Dendritic cell treated with granulocyte-macrophage colony-stimulating factor and Interleukin-4, amounts not matched to agents 40 ng/mL and 50 ng/mL, for 4 days (primary cell): ENCODE measurements at regions not wholly inside any gene's neighbourhood (a gene's known extent, or its start where the extent isn't known, plus 50 kb on each side); places are given as distances from the start of the nearest gene placed in this dataset.

ENCODE experiments used
- H3K27ac Mint-ChIP-seq: one replicate; pipeline ENCODE4 v1.8.0; 2022; ENCODE audit warnings: mild to moderate bottlenecking, mixed read lengths
- H3K27me3 Mint-ChIP-seq: one replicate; pipeline ENCODE4 v1.8.0; 2022; ENCODE audit warnings: mild to moderate bottlenecking, mixed read lengths
- H3K36me3 Mint-ChIP-seq: one replicate; pipeline ENCODE4 v1.8.0; 2022; ENCODE audit warnings: low read depth, mixed read lengths
- H3K4me1 Mint-ChIP-seq: one replicate; pipeline ENCODE4 v1.8.0; 2022; ENCODE audit warnings: low read depth, mixed read lengths
- H3K4me3 Mint-ChIP-seq: one replicate; pipeline ENCODE4 v1.8.0; 2022; ENCODE audit warnings: mild to moderate bottlenecking, moderate library complexity, mixed read lengths
- H3K9me3 Mint-ChIP-seq: one replicate; pipeline ENCODE4 v1.8.0; 2022; ENCODE audit warnings: mixed read lengths
- intact Hi-C: fragments of 100-400 bp; cut with micrococcal nuclease; formaldehyde crosslinking; loops from one replicate; pipeline ENCODE4 v1.15.0; 2022

DNA sequence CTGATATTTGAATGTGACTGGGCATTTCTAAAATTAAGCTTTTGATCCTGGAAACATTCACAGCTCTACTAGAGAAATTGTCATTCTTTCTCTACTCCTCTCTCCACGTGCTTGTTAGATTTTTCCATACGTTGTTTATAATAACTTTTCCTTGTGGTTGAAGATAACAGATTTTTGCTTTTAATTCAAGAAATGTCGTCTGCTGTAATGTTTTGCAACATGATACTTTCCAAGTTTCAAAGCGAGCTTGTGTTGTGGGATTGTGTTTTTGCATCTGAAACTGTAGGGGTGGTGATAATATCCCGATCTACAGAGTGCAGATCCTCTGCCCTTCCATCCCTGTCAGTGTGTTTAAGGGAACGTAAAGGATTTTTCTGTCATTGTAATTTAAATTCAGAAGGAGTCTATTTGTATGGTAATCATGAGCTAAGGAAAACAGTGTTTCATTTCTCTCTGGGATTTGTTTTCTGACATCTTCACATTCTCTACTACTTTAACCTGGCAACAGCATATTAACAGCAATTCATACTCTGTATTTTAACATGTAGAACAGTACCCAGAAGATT, 321.4 kb downstream of the FAT3 start:
- no peaks in the 10 kb centered on the region for H3K36me3 Mint-ChIP-seq
- H3K27ac Mint-ChIP-seq = no peak overlapping the region
- intact Hi-C loops = no loop called here
- H3K27me3 Mint-ChIP-seq = no peaks in the 10 kb centered on the region
- H3K4me1 Mint-ChIP-seq = no peaks in the 10 kb centered on the region
- no peak overlapping the region for H3K4me3 Mint-ChIP-seq
- no peaks in the 10 kb centered on the region for H3K9me3 Mint-ChIP-seq

DNA sequence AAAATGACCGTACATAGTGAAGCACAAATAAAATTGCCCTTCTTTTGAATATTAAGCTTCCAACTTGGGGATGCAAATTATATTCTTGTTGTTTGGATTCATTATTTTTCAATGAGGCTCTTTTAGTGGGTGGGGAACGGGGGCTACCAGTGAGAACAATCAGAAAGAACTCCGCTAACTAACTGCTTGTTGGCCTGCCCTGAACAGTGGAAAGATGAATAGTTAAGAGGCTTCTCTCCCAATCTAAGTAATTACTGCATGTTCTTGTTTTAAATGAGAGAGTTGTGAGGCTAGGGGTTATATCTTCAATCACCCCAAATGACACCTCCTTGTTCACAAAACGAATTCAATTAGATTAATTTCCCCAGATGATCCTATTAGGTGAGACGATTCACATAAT, 322.0 kb downstream of the FAT3 start:
- no peak overlapping the region for H3K27ac Mint-ChIP-seq
- no peak overlapping the region for H3K4me3 Mint-ChIP-seq
- no peaks in the 10 kb centered on the region for H3K9me3 Mint-ChIP-seq
- H3K27me3 Mint-ChIP-seq = no peaks in the 10 kb centered on the region
- H3K36me3 Mint-ChIP-seq = no peaks in the 10 kb centered on the region
- intact Hi-C loops = no loop called here
- no peaks in the 10 kb centered on the region for H3K4me1 Mint-ChIP-seq

DNA sequence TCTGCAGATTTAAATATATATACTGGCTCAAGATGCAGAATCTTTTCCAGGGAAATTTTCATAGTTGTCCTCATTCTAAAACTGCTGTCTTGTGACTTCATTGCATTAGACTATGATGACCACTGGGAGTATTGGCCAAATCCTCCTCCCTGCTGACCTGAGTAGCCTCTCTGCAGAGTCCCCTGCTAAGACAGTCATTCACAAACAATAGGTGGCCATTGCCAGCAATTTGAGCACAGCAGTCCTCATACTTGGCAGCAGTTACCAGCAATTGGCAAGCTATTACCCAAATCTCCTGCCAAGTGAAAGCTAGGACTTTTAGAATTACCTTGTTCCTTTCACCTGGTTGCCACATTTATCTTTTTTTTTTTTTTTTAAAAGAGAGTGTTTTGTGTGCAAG, 325.8 kb downstream of the FAT3 start:
- H3K27ac Mint-ChIP-seq = no peak overlapping the region
- no peak overlapping the region for H3K4me3 Mint-ChIP-seq
- no peaks in the 10 kb centered on the region for H3K4me1 Mint-ChIP-seq
- H3K9me3 Mint-ChIP-seq = no peaks in the 10 kb centered on the region
- no peaks in the 10 kb centered on the region for H3K27me3 Mint-ChIP-seq
- H3K36me3 Mint-ChIP-seq = no peaks in the 10 kb centered on the region
- intact Hi-C loops = no loop called here

DNA sequence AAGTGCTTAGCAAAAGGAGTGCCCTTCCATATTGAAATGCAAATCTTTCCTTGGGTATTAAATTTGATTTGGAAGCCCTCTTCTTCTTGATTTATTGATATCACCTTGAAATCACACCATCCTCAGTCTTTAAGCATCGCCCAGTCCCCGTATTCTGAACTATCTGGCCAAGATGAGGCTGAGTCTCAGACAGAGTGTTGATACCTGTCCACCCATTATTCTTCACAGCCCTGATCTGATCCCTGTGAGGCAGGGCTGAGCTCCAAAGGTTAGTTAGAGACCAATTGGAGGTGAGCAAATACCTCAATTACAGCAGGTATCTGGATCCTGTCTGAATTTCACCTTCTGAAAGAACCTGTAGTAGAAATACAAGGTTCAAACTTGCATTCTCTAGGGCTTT, 326.3 kb downstream of the FAT3 start:
- intact Hi-C loops = no loop called here
- Mint-ChIP-seq H3K4me1 (no peaks in the 10 kb centered on the region), H3K9me3 (no peaks in the 10 kb centered on the region), H3K4me3 (no peak overlapping the region), H3K27me3 (no peaks in the 10 kb centered on the region), H3K36me3 (no peaks in the 10 kb centered on the region), H3K27ac (no peak overlapping the region)

DNA sequence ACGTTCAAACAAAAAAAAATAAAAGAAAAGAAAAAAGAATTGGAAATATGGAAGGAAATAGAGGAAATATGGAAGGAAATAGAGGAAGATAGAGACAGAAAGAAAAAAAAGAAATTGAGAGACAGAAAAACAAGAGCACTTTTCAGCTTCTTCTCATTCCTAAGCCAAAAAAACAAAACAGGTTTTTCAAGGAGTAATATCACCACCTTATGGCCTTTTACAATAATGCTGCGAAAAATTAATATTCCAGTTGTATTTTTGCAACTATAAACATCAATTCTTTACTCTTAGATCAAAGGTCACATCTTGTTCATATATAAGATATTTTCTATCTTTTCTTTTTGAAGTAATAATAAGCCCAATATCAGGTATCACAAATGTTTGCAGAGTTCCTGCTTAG, 328.3 kb downstream of the FAT3 start:
- Mint-ChIP-seq H3K9me3 (no peaks in the 10 kb centered on the region), H3K27ac (no peak overlapping the region), H3K36me3 (no peaks in the 10 kb centered on the region), H3K4me1 (no peaks in the 10 kb centered on the region), H3K4me3 (no peak overlapping the region), H3K27me3 (no peaks in the 10 kb centered on the region)
- intact Hi-C loops = no loop called here

DNA sequence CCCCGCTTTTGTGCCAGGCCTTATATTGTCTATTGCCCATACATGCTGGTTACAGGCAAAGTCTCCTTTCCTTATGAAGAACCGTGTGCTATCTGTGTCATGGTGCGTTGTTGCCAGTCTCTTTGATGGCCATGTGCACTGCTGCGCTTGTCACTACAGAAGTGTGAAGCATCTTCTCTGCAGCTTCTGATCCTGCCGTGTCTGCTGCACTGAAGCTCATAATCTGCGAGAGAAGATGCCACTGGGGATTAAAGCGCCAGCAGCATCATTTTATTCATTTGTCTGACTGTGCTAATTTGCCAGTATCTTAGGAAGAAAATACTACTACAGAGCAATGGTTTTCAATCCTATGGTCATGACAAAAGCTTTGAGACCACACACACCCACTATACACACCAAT, 330.1 kb downstream of the FAT3 start:
- no peaks in the 10 kb centered on the region for H3K4me1 Mint-ChIP-seq

DNA sequence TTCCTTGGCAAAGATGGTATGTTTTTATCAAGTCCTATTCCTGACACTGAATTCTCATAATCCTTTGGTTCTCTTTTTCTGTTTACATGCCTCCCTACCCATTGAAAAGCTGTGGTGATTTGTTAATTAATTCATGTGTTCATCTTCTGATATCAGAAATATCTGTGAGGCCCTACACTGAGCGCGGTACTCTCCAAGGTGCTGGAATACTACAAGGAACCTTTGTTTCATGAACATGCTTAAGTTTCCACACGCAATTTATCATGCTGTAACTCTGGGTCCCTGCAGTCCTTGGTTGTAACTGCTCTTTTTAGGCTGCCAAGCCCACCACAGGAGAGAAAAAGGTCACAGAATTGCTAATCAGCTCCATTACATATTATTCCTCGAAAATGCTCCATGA, 331.8 kb downstream of the FAT3 start:
- Mint-ChIP-seq H3K36me3 (no peaks in the 10 kb centered on the region), H3K27me3 (no peaks in the 10 kb centered on the region), H3K4me1 (no peaks in the 10 kb centered on the region), H3K4me3 (no peak overlapping the region), H3K9me3 (no peaks in the 10 kb centered on the region), H3K27ac (no peak overlapping the region)
- intact Hi-C loops = no loop called here

More for the DNA sequence above, 330.1 kb downstream of the FAT3 start:
- intact Hi-C loops = no loop called here
- Mint-ChIP-seq H3K4me3 (no peak overlapping the region), H3K36me3 (no peaks in the 10 kb centered on the region), H3K27ac (no peak overlapping the region), H3K27me3 (no peaks in the 10 kb centered on the region), H3K9me3 (no peaks in the 10 kb centered on the region)

DNA sequence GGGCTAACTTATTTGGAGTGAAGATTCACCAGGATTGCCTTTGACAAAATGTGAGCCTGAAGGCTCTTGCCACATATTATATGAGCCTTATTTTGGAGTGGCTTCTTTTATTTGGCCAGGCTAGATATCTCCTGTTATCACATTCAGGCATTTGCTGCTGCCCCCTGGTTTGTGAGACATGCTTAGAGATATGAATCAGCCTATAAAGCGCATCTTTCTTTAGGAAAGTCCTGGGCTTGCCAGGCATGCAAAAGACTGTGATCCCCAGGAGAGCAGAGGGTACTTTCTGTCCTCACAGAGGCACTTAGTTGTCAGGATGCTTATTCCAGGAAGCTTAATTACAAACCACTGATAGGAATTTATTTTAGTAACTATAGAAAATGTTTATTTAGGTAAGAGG, 333.3 kb downstream of the FAT3 start:
- no peak overlapping the region for H3K27ac Mint-ChIP-seq
- H3K4me3 Mint-ChIP-seq = no peak overlapping the region
- intact Hi-C loops = no loop called here
- H3K27me3 Mint-ChIP-seq = no peaks in the 10 kb centered on the region
- H3K4me1 Mint-ChIP-seq = no peaks in the 10 kb centered on the region
- no peaks in the 10 kb centered on the region for H3K36me3 Mint-ChIP-seq
- H3K9me3 Mint-ChIP-seq = no peaks in the 10 kb centered on the region

DNA sequence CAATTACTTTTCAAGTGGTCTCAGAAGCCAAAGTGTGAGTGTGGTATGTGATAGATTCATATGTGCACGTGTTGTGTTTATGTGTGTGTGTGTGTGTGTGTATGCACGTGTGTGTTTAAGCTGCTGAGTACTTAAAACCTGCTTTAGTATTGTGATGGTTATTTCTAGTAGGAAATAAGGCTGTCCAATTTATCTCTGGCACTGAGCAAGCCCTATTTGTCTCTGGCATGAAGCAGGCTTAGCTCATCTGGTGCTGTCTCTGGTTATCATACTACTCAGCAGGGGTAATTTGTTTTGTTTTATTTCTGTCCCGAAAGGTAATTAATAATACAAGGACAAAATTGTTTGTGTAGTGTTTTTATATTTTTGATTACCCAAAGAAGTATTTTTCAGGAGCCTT, 333.7 kb downstream of the FAT3 start:
- intact Hi-C loops = no loop called here
- Mint-ChIP-seq H3K4me1 (no peaks in the 10 kb centered on the region), H3K4me3 (no peak overlapping the region), H3K9me3 (no peaks in the 10 kb centered on the region), H3K36me3 (no peaks in the 10 kb centered on the region), H3K27ac (no peak overlapping the region), H3K27me3 (no peaks in the 10 kb centered on the region)

DNA sequence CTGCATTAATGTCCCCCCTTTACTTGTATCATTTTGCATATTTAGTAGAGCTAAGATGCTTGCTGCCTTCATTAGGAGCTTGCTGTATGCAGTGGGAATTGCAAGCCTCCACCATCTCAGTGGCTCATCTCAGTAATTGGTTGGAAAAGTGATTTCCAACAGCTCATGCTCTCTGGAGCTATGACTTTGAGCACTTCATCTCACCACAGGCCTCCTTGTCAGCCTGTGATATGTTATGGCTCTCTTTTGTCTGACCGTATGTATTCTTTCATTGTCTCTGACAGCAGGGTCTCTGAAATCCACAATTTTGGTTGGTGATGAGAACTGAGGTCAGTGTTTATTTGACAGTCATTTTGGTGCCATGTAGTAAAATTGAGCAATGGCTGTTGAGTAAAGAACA, 345.1 kb downstream of the FAT3 start:
- H3K4me3 Mint-ChIP-seq = no peak overlapping the region
- intact Hi-C loops = no loop called here
- no peaks in the 10 kb centered on the region for H3K36me3 Mint-ChIP-seq
- no peaks in the 10 kb centered on the region for H3K27me3 Mint-ChIP-seq
- H3K27ac Mint-ChIP-seq = no peak overlapping the region
- H3K4me1 Mint-ChIP-seq = no peaks in the 10 kb centered on the region
- H3K9me3 Mint-ChIP-seq = peaks cover 9% of the 10 kb centered on the region

DNA sequence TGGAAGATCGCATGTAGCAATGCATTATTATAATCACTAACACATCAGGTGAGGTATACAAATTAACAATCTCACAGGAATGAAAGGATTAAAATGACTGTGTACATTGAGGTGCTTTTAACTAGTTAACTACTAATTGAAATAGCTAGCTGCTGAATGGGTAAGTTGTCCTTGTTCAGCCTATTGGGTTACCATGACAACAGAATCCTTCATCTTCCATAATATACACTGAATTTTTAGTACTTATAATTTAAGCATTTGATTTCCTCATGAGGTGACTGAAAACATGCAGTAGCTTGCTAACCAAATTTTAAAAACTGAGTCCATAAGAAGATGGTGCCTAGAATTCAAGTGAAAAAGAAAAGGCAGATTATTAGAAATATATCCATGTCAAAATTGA, 347.9 kb downstream of the FAT3 start:
- intact Hi-C loops = no loop called here

DNA sequence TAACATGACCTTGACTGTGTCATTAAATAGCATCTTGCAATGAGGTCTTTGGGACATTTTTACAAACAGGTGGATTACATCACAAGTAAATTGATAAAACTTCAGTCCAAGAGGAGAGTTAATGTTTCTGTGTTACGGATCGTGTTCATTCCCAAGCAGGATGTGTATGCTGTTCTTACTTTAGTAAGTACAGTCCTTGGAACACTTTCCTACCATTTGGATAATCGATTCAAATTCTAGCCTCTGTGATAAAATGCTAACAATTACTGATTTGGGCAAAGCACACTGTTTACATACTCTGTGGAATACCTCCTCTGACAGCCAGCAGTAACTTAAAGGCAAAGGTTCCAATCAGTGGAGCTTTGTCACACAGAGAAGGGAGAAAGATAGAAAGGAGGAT, 351.7 kb downstream of the FAT3 start:
- no peaks in the 10 kb centered on the region for H3K4me1 Mint-ChIP-seq
- intact Hi-C loops = no loop called here
- H3K27me3 Mint-ChIP-seq = no peaks in the 10 kb centered on the region
- no peak overlapping the region for H3K4me3 Mint-ChIP-seq
- H3K9me3 Mint-ChIP-seq = peaks cover 7% of the 10 kb centered on the region
- no peak overlapping the region for H3K27ac Mint-ChIP-seq
- H3K36me3 Mint-ChIP-seq = no peaks in the 10 kb centered on the region

More for the DNA sequence above, 347.9 kb downstream of the FAT3 start:
- Mint-ChIP-seq H3K4me1 (no peaks in the 10 kb centered on the region), H3K36me3 (no peaks in the 10 kb centered on the region), H3K27me3 (no peaks in the 10 kb centered on the region), H3K9me3 (peaks cover 9% of the 10 kb centered on the region), H3K27ac (no peak overlapping the region), H3K4me3 (no peak overlapping the region)

DNA sequence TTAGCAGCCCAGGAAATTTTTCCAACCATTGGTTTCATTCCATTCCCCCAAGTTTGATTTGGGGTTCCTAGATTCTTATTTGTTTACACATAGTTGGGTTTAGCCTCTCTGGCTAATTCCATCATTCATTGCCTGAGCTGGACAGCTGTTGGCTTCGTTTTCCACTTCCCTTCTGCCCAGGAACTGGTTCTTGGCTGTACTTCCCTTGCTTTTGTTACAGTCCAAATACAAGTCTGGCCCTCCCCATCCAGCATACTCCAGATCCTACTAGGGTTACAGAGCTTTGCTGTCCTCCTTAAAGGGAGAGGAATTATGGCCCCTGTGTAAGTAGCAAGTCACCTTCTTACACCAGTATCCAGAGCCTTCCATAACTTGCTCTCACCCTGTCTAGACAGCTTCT, 356.3 kb downstream of the FAT3 start:
- Mint-ChIP-seq H3K36me3 (no peaks in the 10 kb centered on the region), H3K4me1 (no peaks in the 10 kb centered on the region), H3K27me3 (no peaks in the 10 kb centered on the region), H3K9me3 (no peaks in the 10 kb centered on the region), H3K4me3 (no peak overlapping the region), H3K27ac (no peak overlapping the region)
- intact Hi-C loops = no loop called here

DNA sequence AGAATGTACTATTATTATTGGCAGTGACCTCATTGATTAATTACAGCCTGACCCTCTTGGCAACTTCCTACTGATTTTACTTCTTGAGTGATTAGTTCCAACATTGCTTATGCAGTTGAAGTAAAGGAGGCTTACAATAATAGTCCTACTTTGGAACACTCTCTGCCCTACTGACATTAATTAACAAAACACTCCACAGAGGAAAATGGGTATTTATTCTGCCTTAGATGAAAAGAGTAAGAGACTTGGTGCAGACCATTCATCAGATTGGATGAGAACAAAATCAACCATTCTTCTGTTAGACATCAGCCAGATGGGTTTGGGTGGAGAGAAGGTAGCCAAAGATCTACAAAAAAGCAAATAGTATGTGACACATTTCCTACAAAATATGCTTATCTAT, 363.8 kb downstream of the FAT3 start:
- Mint-ChIP-seq H3K27me3 (no peaks in the 10 kb centered on the region), H3K9me3 (no peaks in the 10 kb centered on the region), H3K36me3 (no peaks in the 10 kb centered on the region), H3K27ac (no peak overlapping the region), H3K4me1 (no peaks in the 10 kb centered on the region), H3K4me3 (no peak overlapping the region)
- intact Hi-C loops = no loop called here

DNA sequence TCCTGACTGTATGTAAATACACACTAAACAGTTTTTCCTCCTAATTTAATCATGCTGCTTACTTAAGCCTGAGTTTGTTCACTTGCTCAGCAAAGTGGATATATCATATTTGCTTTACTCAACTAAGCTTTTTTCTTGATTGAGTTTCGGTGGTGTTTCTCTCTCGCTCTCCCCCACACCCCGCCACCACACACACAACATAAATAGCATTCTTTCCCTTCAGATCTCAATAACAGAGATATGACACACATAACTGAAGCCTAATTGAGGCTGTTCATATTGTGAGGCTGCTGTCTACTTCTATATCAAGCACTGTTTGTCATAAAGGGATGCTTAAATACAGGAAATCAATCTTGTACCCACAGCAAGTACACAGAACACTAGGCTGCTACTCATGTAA, 364.9 kb downstream of the FAT3 start:
- Mint-ChIP-seq H3K4me3 (no peak overlapping the region), H3K36me3 (no peaks in the 10 kb centered on the region), H3K4me1 (no peaks in the 10 kb centered on the region), H3K27me3 (no peaks in the 10 kb centered on the region), H3K27ac (no peak overlapping the region), H3K9me3 (no peaks in the 10 kb centered on the region)
- intact Hi-C loops = no loop called here
